ENCODE measurements at regions not wholly inside any gene's neighbourhood (a gene's known extent, or its start where the extent isn't known, plus 50 kb on each side); places are given as distances from the start of the nearest gene placed in this dataset.

DNA sequence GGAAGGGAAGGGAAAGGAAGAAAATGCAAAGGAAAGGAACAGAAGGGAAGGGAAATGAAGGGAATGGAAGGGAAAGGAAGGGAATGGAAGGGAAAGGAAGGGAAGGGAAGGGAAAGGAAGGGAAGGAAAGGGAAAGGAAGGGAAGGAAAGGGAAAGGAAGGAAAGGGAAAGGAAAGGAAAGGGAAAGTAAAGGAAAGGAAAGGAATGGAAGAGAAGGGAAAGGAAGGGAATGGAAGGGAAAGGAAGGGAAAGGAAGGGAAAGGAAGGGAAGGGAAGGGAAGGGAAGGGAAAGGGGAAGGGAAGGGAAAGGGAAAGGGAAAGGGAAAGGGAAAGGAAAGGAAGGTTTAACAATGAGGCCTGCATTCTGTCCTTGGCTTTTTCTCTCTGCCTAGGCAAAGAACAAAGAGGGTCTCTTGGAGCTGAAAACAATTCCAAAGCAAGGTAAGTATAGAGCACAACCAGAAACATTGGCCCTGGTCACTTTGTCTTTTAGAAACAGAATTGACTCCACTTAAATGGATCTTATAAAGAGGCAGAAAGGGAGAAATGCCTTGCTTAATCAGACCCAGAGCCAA, 525.9 kb upstream of the TMPO start:
- Histone ChIP-seq H3K9me2 (replicated peaks; ENCODE audit: insufficient read depth, low read length) (no peaks in the 10 kb centered on the region; the same call in 1 of the 2 replicates), H3F3A (ENCODE audit: insufficient read depth) (no peaks in the 10 kb centered on the region), H3K9ac (ENCODE audit: low read length) (no peak overlapping the region), H2AFZ (ENCODE audit: low read depth, low read length, severe bottlenecking) (no peak overlapping the region), H3K4me2 (ENCODE audit: low read depth, low read length, poor library complexity, severe bottlenecking) (no peak overlapping the region), H3K36me3 (ENCODE audit: low read length) (no peaks in the 10 kb centered on the region), H3K4me3 (ENCODE audit: insufficient read depth, low read length, poor library complexity, severe bottlenecking) (no peak overlapping the region), H4K20me1 (ENCODE audit: low read depth, low read length) (no peaks in the 10 kb centered on the region), H3K79me2 (ENCODE audit: insufficient read depth, low read length) (no peaks in the 10 kb centered on the region), H3K27me3 (ENCODE audit: low read length) (no peaks in the 10 kb centered on the region), H3K27ac (ENCODE audit: low read depth, low read length) (no peak overlapping the region), H3K9me3 (ENCODE audit: insufficient read depth, low read length) (no peaks in the 10 kb centered on the region)
- TF ChIP-seq CTCF (IDR thresholded peaks at IDR 0.05; ENCODE audit: insufficient read depth, low read length, poor library complexity, severe bottlenecking) (no peak), EZH2phosphoT487 (conservative IDR thresholded peaks at IDR 0.05; ENCODE audit: low read length) (no peak)

DNA sequence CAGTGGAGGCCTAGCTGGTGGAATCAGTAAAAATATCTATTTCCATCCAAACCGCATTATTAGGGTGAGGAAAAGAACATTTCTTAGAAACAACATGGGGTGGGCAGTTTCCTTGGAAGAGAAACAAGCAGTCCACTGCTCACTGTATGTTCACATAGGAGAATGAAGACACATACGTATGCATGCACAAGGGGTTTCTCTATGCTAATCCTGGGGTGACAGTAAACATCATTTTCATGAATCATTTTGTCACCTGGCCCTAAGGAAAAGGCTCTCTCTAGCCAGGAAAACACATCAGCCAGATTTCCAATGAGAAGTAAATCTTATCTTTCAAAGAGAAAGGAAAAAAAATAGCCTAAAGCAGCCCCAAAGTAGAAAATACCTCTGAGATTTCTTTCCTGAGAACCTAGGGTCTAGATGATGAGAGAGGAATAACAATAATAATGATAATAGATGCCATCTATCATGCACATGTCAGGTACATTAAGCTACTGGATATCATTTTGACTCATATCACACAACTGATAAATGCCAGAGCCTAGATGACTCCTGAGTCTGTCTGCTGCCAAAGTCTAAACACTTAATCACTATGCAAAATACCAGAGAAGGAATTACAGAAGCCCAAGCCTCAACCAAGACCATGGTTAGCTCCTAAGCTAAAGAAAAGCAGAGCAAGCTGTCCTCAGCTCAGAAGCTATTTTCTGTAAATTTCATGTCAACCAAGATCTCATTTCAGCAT, 520.5 kb upstream of the TMPO start:
- no peak for TF ChIP-seq EZH2phosphoT487 (conservative IDR thresholded peaks at IDR 0.05; ENCODE audit: low read length)
- no peak for TF ChIP-seq CTCF (IDR thresholded peaks at IDR 0.05; ENCODE audit: insufficient read depth, low read length, poor library complexity, severe bottlenecking)
- no peaks in the 10 kb centered on the region for H3K79me2 ChIP-seq (ENCODE audit: insufficient read depth, low read length)

GRCh38 chr12:97995559-97995958, 519.8 kb upstream of the TMPO start:
- Histone ChIP-seq H3F3A (ENCODE audit: insufficient read depth) (no peaks in the 10 kb centered on the region), H4K20me1 (ENCODE audit: low read depth, low read length) (no peaks in the 10 kb centered on the region), H3K4me2 (ENCODE audit: low read depth, low read length, poor library complexity, severe bottlenecking) (no peak overlapping the region), H3K36me3 (ENCODE audit: low read length) (no peaks in the 10 kb centered on the region), H3K9ac (ENCODE audit: low read length) (no peak overlapping the region), H3K9me3 (ENCODE audit: insufficient read depth, low read length) (no peaks in the 10 kb centered on the region), H2AFZ (ENCODE audit: low read depth, low read length, severe bottlenecking) (no peak overlapping the region), H3K79me2 (ENCODE audit: insufficient read depth, low read length) (no peaks in the 10 kb centered on the region), H3K27ac (ENCODE audit: low read depth, low read length) (no peak overlapping the region), H3K4me3 (ENCODE audit: insufficient read depth, low read length, poor library complexity, severe bottlenecking) (no peak overlapping the region), H3K9me2 (replicated peaks; ENCODE audit: insufficient read depth, low read length) (no peaks in the 10 kb centered on the region), H3K27me3 (ENCODE audit: low read length) (no peaks in the 10 kb centered on the region)
- no peak for TF ChIP-seq CTCF (IDR thresholded peaks at IDR 0.05; ENCODE audit: insufficient read depth, low read length, poor library complexity, severe bottlenecking)
- TF ChIP-seq EZH2phosphoT487 (conservative IDR thresholded peaks at IDR 0.05; ENCODE audit: low read length), result no peak

More for the DNA sequence above, 520.5 kb upstream of the TMPO start:
- Histone ChIP-seq H4K20me1 (ENCODE audit: low read depth, low read length) (no peaks in the 10 kb centered on the region), H3K36me3 (ENCODE audit: low read length) (no peaks in the 10 kb centered on the region), H3F3A (ENCODE audit: insufficient read depth) (no peaks in the 10 kb centered on the region), H3K4me2 (ENCODE audit: low read depth, low read length, poor library complexity, severe bottlenecking) (no peak overlapping the region), H2AFZ (ENCODE audit: low read depth, low read length, severe bottlenecking) (no peak overlapping the region), H3K27me3 (ENCODE audit: low read length) (no peaks in the 10 kb centered on the region), H3K27ac (ENCODE audit: low read depth, low read length) (no peak overlapping the region), H3K4me3 (ENCODE audit: insufficient read depth, low read length, poor library complexity, severe bottlenecking) (no peak overlapping the region), H3K9ac (ENCODE audit: low read length) (no peak overlapping the region), H3K9me3 (ENCODE audit: insufficient read depth, low read length) (no peaks in the 10 kb centered on the region), H3K9me2 (replicated peaks; ENCODE audit: insufficient read depth, low read length) (no peaks in the 10 kb centered on the region)
